ENCODE measurements at regions not wholly inside any gene's neighbourhood (a gene's known extent, or its start where the extent isn't known, plus 50 kb on each side); places are given as distances from the start of the nearest gene placed in this dataset.

DNA sequence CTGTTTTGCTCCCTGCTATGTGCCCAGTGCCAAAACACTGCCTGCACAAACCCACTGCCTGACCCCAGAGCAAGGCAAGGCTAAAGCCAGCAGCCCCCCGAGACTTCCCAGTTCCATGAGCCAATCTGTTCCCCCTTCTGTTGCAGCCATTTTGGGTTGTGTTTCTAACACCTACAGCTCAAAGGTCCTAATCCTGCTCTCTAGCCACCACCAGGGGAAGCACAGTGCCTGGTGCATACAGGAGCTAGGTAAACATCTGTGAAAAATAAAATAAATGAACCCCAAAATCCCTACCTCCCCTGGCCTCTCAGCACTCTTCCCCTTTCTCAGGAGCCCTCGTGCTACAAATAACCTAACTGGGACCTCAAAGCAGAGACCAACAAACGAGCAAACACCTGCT lies 190.2 kb downstream of the MATN1 start:
- Histone ChIP-seq H3K27me3 (ENCODE audit: control insufficient read depth in 4 of 4, insufficient read depth in 4 of 4, low read length in 3 of 4) (no peaks in the 10 kb centered on the region), H3K4me3 (ENCODE audit: low read depth in 1 of 3, low read length in 3 of 3) (no peak overlapping the region), H3K27ac (ENCODE audit: low read depth in 1 of 2, low read length in 2 of 2) (no peak overlapping the region), H3K4me1 (ENCODE audit: control insufficient read depth in 4 of 4, insufficient read depth in 4 of 4, low read length in 3 of 4) (no peaks in the 10 kb centered on the region), H3K36me3 (ENCODE audit: control insufficient read depth in 4 of 4, insufficient read depth in 3 of 4, low read depth in 1 of 4, low read length in 3 of 4) (no peaks in the 10 kb centered on the region), H3K9ac (ENCODE audit: low read depth in 1 of 2, low read length in 2 of 2) (no peak overlapping the region), H3K9me3 (ENCODE audit: control insufficient read depth in 4 of 4, low read length in 3 of 4) (no peaks in the 10 kb centered on the region)
- 72% methylated on average over 3 of the region's 3 CpGs for WGBS
- TF ChIP-seq, protein P1, sequence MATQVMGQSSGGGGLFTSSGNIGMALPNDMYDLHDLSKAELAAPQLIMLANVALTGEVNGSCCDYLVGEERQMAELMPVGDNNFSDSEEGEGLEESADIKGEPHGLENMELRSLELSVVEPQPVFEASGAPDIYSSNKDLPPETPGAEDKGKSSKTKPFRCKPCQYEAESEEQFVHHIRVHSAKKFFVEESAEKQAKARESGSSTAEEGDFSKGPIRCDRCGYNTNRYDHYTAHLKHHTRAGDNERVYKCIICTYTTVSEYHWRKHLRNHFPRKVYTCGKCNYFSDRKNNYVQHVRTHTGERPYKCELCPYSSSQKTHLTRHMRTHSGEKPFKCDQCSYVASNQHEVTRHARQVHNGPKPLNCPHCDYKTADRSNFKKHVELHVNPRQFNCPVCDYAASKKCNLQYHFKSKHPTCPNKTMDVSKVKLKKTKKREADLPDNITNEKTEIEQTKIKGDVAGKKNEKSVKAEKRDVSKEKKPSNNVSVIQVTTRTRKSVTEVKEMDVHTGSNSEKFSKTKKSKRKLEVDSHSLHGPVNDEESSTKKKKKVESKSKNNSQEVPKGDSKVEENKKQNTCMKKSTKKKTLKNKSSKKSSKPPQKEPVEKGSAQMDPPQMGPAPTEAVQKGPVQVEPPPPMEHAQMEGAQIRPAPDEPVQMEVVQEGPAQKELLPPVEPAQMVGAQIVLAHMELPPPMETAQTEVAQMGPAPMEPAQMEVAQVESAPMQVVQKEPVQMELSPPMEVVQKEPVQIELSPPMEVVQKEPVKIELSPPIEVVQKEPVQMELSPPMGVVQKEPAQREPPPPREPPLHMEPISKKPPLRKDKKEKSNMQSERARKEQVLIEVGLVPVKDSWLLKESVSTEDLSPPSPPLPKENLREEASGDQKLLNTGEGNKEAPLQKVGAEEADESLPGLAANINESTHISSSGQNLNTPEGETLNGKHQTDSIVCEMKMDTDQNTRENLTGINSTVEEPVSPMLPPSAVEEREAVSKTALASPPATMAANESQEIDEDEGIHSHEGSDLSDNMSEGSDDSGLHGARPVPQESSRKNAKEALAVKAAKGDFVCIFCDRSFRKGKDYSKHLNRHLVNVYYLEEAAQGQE (IDR thresholded peaks at IDR 0.05) = no peak
- TF ChIP-seq NR2F2 (IDR thresholded peaks at IDR 0.05) (no peak), RXRA (IDR thresholded peaks at IDR 0.05) (no peak), GABPA (IDR thresholded peaks at IDR 0.05 in 1 of 2, conservative IDR thresholded peaks at IDR 0.05 in 1 of 2) (no peak), HNF4A (conservative IDR thresholded peaks at IDR 0.05) (no peak), YY1 (IDR thresholded peaks at IDR 0.05) (no peak), JUND (IDR thresholded peaks at IDR 0.05) (no peak)
- TF ChIP-seq, protein P2, sequence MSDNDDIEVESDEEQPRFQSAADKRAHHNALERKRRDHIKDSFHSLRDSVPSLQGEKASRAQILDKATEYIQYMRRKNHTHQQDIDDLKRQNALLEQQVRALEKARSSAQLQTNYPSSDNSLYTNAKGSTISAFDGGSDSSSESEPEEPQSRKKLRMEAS (IDR thresholded peaks at IDR 0.05) = no peak
- TF ChIP-seq, protein P3, sequence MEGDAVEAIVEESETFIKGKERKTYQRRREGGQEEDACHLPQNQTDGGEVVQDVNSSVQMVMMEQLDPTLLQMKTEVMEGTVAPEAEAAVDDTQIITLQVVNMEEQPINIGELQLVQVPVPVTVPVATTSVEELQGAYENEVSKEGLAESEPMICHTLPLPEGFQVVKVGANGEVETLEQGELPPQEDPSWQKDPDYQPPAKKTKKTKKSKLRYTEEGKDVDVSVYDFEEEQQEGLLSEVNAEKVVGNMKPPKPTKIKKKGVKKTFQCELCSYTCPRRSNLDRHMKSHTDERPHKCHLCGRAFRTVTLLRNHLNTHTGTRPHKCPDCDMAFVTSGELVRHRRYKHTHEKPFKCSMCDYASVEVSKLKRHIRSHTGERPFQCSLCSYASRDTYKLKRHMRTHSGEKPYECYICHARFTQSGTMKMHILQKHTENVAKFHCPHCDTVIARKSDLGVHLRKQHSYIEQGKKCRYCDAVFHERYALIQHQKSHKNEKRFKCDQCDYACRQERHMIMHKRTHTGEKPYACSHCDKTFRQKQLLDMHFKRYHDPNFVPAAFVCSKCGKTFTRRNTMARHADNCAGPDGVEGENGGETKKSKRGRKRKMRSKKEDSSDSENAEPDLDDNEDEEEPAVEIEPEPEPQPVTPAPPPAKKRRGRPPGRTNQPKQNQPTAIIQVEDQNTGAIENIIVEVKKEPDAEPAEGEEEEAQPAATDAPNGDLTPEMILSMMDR (IDR thresholded peaks at IDR 0.05; ENCODE audit: low read depth, low read length, missing input control) = no peak
- DNase-seq (ENCODE audit: low spot score) = no peak

DNA sequence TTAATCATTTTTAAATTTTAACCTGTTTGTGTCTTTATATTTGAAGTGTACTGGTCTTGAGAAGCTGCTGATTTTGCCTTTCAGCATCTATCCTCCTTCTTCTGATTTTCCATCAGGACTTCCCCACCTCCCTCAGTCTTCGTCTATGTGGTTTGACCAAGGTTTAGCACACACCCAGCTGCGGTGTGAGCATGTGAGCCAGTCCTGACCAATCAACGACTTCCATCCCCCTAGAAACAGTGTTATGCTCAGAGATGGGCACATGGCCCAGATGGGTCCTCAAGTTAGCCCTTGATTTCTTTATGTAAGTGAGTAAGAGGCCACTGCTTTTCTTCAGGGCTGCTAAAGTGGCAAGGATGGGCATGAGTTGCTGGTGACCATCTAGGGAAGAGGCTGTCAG lies 190.8 kb downstream of the MATN1 start:
- Histone ChIP-seq H3K9ac (ENCODE audit: low read depth in 1 of 2, low read length in 2 of 2) (no peak overlapping the region), H3K4me1 (ENCODE audit: control insufficient read depth in 4 of 4, insufficient read depth in 4 of 4, low read length in 3 of 4) (no peaks in the 10 kb centered on the region), H3K27me3 (ENCODE audit: control insufficient read depth in 4 of 4, insufficient read depth in 4 of 4, low read length in 3 of 4) (no peaks in the 10 kb centered on the region), H3K36me3 (ENCODE audit: control insufficient read depth in 4 of 4, insufficient read depth in 3 of 4, low read depth in 1 of 4, low read length in 3 of 4) (no peaks in the 10 kb centered on the region), H3K4me3 (ENCODE audit: low read depth in 1 of 3, low read length in 3 of 3) (no peak overlapping the region), H3K9me3 (ENCODE audit: control insufficient read depth in 4 of 4, low read length in 3 of 4) (no peaks in the 10 kb centered on the region), H3K27ac (ENCODE audit: low read depth in 1 of 2, low read length in 2 of 2) (no peak overlapping the region)
- TF ChIP-seq RAD21 (IDR thresholded peaks at IDR 0.05) (no peak), EGR1 (IDR thresholded peaks at IDR 0.05; ENCODE audit: low read depth in 2 of 2) (no peak), FOXA1 (IDR thresholded peaks at IDR 0.05) (no peak)
- TF ChIP-seq, protein P2 (IDR thresholded peaks at IDR 0.05) = no peak
- TF ChIP-seq, protein P1 (IDR thresholded peaks at IDR 0.05) = no peak
- TF ChIP-seq, protein P3 (IDR thresholded peaks at IDR 0.05; ENCODE audit: low read depth, low read length, missing input control) = no peak
- TF ChIP-seq, protein P4, sequence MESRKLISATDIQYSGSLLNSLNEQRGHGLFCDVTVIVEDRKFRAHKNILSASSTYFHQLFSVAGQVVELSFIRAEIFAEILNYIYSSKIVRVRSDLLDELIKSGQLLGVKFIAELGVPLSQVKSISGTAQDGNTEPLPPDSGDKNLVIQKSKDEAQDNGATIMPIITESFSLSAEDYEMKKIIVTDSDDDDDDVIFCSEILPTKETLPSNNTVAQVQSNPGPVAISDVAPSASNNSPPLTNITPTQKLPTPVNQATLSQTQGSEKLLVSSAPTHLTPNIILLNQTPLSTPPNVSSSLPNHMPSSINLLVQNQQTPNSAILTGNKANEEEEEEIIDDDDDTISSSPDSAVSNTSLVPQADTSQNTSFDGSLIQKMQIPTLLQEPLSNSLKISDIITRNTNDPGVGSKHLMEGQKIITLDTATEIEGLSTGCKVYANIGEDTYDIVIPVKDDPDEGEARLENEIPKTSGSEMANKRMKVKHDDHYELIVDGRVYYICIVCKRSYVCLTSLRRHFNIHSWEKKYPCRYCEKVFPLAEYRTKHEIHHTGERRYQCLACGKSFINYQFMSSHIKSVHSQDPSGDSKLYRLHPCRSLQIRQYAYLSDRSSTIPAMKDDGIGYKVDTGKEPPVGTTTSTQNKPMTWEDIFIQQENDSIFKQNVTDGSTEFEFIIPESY (IDR thresholded peaks at IDR 0.05) = no peak
- TF ChIP-seq, protein P5, sequence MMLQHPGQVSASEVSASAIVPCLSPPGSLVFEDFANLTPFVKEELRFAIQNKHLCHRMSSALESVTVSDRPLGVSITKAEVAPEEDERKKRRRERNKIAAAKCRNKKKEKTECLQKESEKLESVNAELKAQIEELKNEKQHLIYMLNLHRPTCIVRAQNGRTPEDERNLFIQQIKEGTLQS (IDR thresholded peaks at IDR 0.05) = no peak
- 89% methylated on average over 3 of the region's 3 CpGs for WGBS
- DNase-seq (ENCODE audit: low spot score) = no peak
